Keratinocyte (primary cell): ENCODE measurements at regions not wholly inside any gene's neighbourhood (a gene's known extent, or its start where the extent isn't known, plus 50 kb on each side); places are given as distances from the start of the nearest gene placed in this dataset.

Experiments used
- DNase-seq: peaks from one replicate; pipeline ENCODE4 v3.0.0-alpha.2; 2011; ENCODE audit warnings: low read depth, missing footprints, low spot score
- FAIRE-seq: peaks from 2 replicates; lab custom pipeline; 2011; peaks lifted over from hg19 to GRCh38; lab: Jason Lieb, UNC
- H2AFZ ChIP-seq: 2 replicates; pipeline ENCODE4 v1.6.0; 2012; ENCODE audit warnings: low read length, control low read depth, inconsistent platforms; ENCODE audit not compliant: control insufficient read depth
- H3K27ac ChIP-seq: 2 replicates; pipeline ENCODE4 v1.5.1; 2011; ENCODE audit warnings: low read length; ENCODE audit not compliant: control insufficient read depth, insufficient read depth
- H3K27me3 ChIP-seq: 3 replicates; pipeline ENCODE4 v1.6.0; 2011; ENCODE audit warnings: low read length; ENCODE audit not compliant: control insufficient read depth, insufficient read depth; ENCODE audit errors: extremely low read depth
- H3K36me3 ChIP-seq, 2 experiments: 2 replicates in 1 of 2; 3 replicates in 1 of 2; pipeline ENCODE4 v1.5.1; 2011; ENCODE audit warnings: low read length in 2 of 2, mild to moderate bottlenecking in 1 of 2; ENCODE audit not compliant: control insufficient read depth in 2 of 2, insufficient read depth in 2 of 2; ENCODE audit errors: extremely low read depth in 1 of 2
- H3K4me1 ChIP-seq: 3 replicates; pipeline ENCODE4 v1.5.1; 2011; ENCODE audit warnings: low read length; ENCODE audit not compliant: control insufficient read depth, insufficient read depth; ENCODE audit errors: extremely low read depth
- H3K4me2 ChIP-seq: 3 replicates; pipeline ENCODE4 v1.6.0; 2011; ENCODE audit warnings: low read depth, low read length; ENCODE audit not compliant: control insufficient read depth, insufficient read depth; ENCODE audit errors: extremely low read depth
- H3K4me3 ChIP-seq, 3 experiments: fragments of 200-600 bp in 1 of 3; sonication (generic) in 1 of 3; 2 replicates in 2 of 3; 3 replicates in 1 of 3; pipeline ENCODE4 v1.5.1; 2011 to 2016; ENCODE audit warnings: low read length in 3 of 3, mild to moderate bottlenecking in 3 of 3, control low read depth in 2 of 3, inconsistent platforms in 1 of 3, low read depth in 1 of 3, mixed read lengths in 1 of 3, mixed run types in 1 of 3, moderate library complexity in 1 of 3; ENCODE audit not compliant: control insufficient read depth in 2 of 3, insufficient read depth in 2 of 3; ENCODE audit errors: extremely low read depth in 1 of 3
- H3K79me2 ChIP-seq: 2 replicates; pipeline ENCODE4 v1.6.0; 2012; ENCODE audit warnings: low read length; ENCODE audit not compliant: control insufficient read depth, insufficient read depth
- H3K9ac ChIP-seq: 3 replicates; pipeline ENCODE4 v1.6.0; 2011; ENCODE audit warnings: low read length; ENCODE audit not compliant: control insufficient read depth, insufficient read depth; ENCODE audit errors: extremely low read depth
- H3K9me1 ChIP-seq: 3 replicates; pipeline ENCODE4 v1.6.0; 2011; ENCODE audit warnings: low read length; ENCODE audit not compliant: control insufficient read depth, insufficient read depth; ENCODE audit errors: extremely low read depth
- H3K9me3 ChIP-seq: 2 replicates; pipeline ENCODE4 v1.5.1; 2012; ENCODE audit warnings: low read depth, low read length; ENCODE audit not compliant: control insufficient read depth
- H4K20me1 ChIP-seq: 3 replicates; pipeline ENCODE4 v1.6.0; 2011; ENCODE audit warnings: low read length; ENCODE audit not compliant: control insufficient read depth, insufficient read depth; ENCODE audit errors: extremely low read depth
- EZH2 ChIP-seq: IDR thresholded peaks from one replicate; pipeline ENCODE4 v1.6.1; 2012; ENCODE audit warnings: inconsistent platforms, mild to moderate bottlenecking, low read length, moderate library complexity
- dilution Hi-C: fragments of 300-500 bp; cut with MboI; formaldehyde crosslinking; loops from one replicate; pipeline ENCODE4 v1.7.0; 2020; ENCODE audit warnings: low sequenced_read_pairs; ENCODE audit not compliant: extremely low pct_ligation_motif_present
- TF ChIP-seq, protein P1 (sequence below), 3 experiments: IDR thresholded peaks in 1 of 3; conservative IDR thresholded peaks in 1 of 3; optimal IDR thresholded peaks in 1 of 3; 2 replicates in 2 of 3; 3 replicates in 1 of 3; pipeline versions ENCODE3 to v1.5.1; 2011; ENCODE audit warnings: low read length in 3 of 3, mild to moderate bottlenecking in 3 of 3, moderate library complexity in 2 of 3, control low read depth in 1 of 3, inconsistent platforms in 1 of 3; ENCODE audit not compliant: insufficient read depth in 2 of 3; ENCODE audit errors: extremely low read depth in 1 of 3

DNA sequence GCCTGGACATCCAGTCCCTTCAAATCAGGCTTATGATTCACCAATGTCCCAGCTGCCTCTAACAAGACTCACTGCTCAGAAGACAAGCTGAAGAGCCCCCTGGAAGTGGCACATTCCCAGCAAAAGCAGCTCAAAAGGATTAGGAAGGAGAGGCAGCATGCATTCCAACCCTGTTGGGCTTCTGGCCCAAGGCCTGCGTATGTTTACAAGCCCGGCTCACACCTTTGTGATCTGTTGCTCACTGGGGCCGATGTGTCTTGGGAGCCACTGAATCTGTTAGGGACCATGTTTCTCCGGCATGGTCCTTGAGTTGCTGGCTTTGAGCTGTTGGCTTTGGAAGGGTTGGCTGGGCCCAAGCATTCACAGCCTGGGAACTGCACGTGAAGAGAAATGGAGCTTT, 81.2 kb upstream of the C1orf174 start:
- DNase-seq: no peak
- dilution Hi-C loops: no loop called here
- TF ChIP-seq, protein P1, sequence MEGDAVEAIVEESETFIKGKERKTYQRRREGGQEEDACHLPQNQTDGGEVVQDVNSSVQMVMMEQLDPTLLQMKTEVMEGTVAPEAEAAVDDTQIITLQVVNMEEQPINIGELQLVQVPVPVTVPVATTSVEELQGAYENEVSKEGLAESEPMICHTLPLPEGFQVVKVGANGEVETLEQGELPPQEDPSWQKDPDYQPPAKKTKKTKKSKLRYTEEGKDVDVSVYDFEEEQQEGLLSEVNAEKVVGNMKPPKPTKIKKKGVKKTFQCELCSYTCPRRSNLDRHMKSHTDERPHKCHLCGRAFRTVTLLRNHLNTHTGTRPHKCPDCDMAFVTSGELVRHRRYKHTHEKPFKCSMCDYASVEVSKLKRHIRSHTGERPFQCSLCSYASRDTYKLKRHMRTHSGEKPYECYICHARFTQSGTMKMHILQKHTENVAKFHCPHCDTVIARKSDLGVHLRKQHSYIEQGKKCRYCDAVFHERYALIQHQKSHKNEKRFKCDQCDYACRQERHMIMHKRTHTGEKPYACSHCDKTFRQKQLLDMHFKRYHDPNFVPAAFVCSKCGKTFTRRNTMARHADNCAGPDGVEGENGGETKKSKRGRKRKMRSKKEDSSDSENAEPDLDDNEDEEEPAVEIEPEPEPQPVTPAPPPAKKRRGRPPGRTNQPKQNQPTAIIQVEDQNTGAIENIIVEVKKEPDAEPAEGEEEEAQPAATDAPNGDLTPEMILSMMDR (optimal IDR thresholded peaks at IDR 0.05 in 1 of 3, IDR thresholded peaks at IDR 0.05 in 1 of 3, conservative IDR thresholded peaks at IDR 0.05 in 1 of 3; ENCODE audit: extremely low read depth in 1 of 3, insufficient read depth in 2 of 3, low read length in 3 of 3): no peak
- TF ChIP-seq EZH2: no peak

DNA sequence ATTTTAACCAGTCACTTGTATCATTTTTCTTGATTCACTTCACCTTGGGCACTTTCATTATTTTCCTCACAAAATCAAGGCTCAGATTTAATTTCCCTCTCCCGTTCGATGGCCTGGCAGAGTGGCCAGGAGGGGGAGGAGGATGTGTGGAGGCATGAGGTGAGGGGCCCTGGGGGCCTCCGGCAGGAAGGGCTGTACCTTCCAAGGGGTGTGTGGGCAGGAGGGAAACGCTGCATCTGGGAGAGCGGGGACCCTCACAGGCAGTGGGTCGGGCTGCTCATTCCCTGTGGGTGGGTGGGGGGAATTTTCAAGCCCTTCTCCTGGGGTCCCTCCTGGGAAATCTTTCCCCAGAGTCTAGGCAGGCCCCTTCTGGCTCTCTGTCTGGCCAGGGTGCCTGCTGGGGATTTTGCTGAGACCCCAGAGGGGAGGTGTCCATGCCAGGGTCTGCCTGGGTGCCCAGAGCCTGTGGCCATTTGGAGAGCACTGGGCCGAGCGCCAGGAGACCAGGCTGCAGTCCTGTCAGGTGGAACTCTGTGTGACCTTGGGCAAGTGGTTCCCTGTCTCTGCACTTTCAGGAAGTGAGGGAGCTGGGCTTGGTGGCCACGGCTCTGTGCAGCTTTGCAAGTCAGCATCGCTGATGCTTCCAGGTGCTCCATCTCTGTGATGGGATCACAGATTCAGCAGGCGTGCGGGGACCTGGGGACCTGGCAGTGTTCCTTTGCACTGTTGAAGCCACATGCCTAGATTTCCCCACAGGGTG, 81.9 kb upstream of the C1orf174 start:
- Histone ChIP-seq H3K4me1 (no peaks in the 10 kb centered on the region), H3K9me3 (peaks cover 4% of the 10 kb centered on the region), H2AFZ (no peak overlapping the region), H3K79me2 (no peaks in the 10 kb centered on the region), H3K9ac (no peak overlapping the region), H3K4me3 (no peak overlapping the region), H3K27me3 (no peaks in the 10 kb centered on the region), H3K27ac (no peak overlapping the region), H3K9me1 (no peaks in the 10 kb centered on the region), H4K20me1 (no peaks in the 10 kb centered on the region), H3K4me2 (no peak overlapping the region), H3K36me3 (no peaks in the 10 kb centered on the region)
- no peak for TF ChIP-seq EZH2
- TF ChIP-seq, protein P1 (optimal IDR thresholded peaks at IDR 0.05 in 1 of 3, IDR thresholded peaks at IDR 0.05 in 1 of 3, conservative IDR thresholded peaks at IDR 0.05 in 1 of 3; ENCODE audit: extremely low read depth in 1 of 3, insufficient read depth in 2 of 3, low read length in 3 of 3): no peak
- no peak for FAIRE-seq
- DNase-seq: no peak
- dilution Hi-C loops: no loop called here

More for the DNA sequence above, 81.2 kb upstream of the C1orf174 start:
- no peak overlapping the region for H3K27ac ChIP-seq
- H3K4me2 ChIP-seq: no peak overlapping the region
- H2AFZ ChIP-seq: no peak overlapping the region
- H3K9me1 ChIP-seq: no peaks in the 10 kb centered on the region
- no peaks in the 10 kb centered on the region for H3K36me3 ChIP-seq
- no peaks in the 10 kb centered on the region for H3K27me3 ChIP-seq
- no peaks in the 10 kb centered on the region for H3K79me2 ChIP-seq
- H3K4me1 ChIP-seq: no peaks in the 10 kb centered on the region
- no peak overlapping the region for H3K4me3 ChIP-seq
- H3K9ac ChIP-seq: no peak overlapping the region
- H3K9me3 ChIP-seq: peaks cover 7% of the 10 kb centered on the region
- FAIRE-seq: no peak
- H4K20me1 ChIP-seq: no peaks in the 10 kb centered on the region
